CD4-positive, alpha-beta T cell (primary cell): ENCODE measurements at regions not wholly inside any gene's neighbourhood (a gene's known extent, or its start where the extent isn't known, plus 50 kb on each side); places are given as distances from the start of the nearest gene placed in this dataset.
A peak's percentile ranks its signal among the peaks of the same experiment; 100 is the strongest.

ENCODE experiments used
- ATAC-seq: fragments of 200-7000 bp; cut with Tn5 transposase; one replicate; pipeline ENCODE4 v1.10.0; 2022; ENCODE audit warnings: mild to moderate bottlenecking; ENCODE audit not compliant: poor library complexity
- CTCF ChIA-PET: fragments of 350-600 bp; sonication (Branson Sonifier 250); formaldehyde crosslinking; loops from one replicate; lab custom pipeline; 2021; ENCODE audit warnings: antibody characterized with exemption, inconsistent platforms; lab: Charles Lee
- POLR2A ChIA-PET: fragments of 350-600 bp; sonication (Branson Sonifier 250); formaldehyde crosslinking; loops from one replicate; lab custom pipeline; 2021; ENCODE audit warnings: antibody characterized with exemption, inconsistent platforms; lab: Charles Lee
- DNase-seq, 14 experiments: peaks; one replicate each; pipeline ENCODE4 v3.0.0-alpha.2; 2013 to 2020; ENCODE audit warnings: mixed read lengths in 2 of 14
- H3K27ac ChIP-seq, 2 donors: one replicate each; pipeline versions ENCODE4 v1.5.1 to v1.7.0; 2013; ENCODE audit warnings: low read length in 2 of 2, low read depth in 1 of 2, mild to moderate bottlenecking in 1 of 2
- H3K27me3 ChIP-seq, 2 experiments: 1 replicate in 1 of 2; 2 replicates in 1 of 2; pipeline versions ENCODE4 v1.6.1 to v1.7.0; 2013; ENCODE audit warnings: low read length in 2 of 2, control low read depth in 1 of 2, mild to moderate bottlenecking in 1 of 2, moderate library complexity in 1 of 2; ENCODE audit not compliant: insufficient read depth in 2 of 2, control insufficient read depth in 1 of 2
- H3K36me3 ChIP-seq: one replicate; pipeline ENCODE4 v1.6.1; 2013; ENCODE audit warnings: low read length, control low read depth; ENCODE audit not compliant: insufficient read depth
- H3K4me1 ChIP-seq: one replicate; pipeline ENCODE4 v1.6.1; 2013; ENCODE audit warnings: low read length, control low read depth; ENCODE audit not compliant: insufficient read depth
- H3K4me3 ChIP-seq: one replicate; pipeline ENCODE4 v1.5.1; 2013; ENCODE audit warnings: mild to moderate bottlenecking, low read length, moderate library complexity
- H3K9me3 ChIP-seq, 2 experiments: 1 replicate in 1 of 2; 2 replicates in 1 of 2; pipeline versions ENCODE4 v1.6.1 to v1.7.0; 2013; ENCODE audit warnings: low read length in 2 of 2, mild to moderate bottlenecking in 2 of 2, control low read depth in 1 of 2, moderate library complexity in 1 of 2; ENCODE audit not compliant: control insufficient read depth in 1 of 2, insufficient read depth in 1 of 2
- H3K27ac Mint-ChIP-seq: one replicate; pipeline ENCODE4 v1.8.0; 2020; ENCODE audit warnings: mixed read lengths
- H3K27me3 Mint-ChIP-seq: one replicate; pipeline ENCODE4 v1.8.0; 2021; ENCODE audit warnings: mixed read lengths
- H3K36me3 Mint-ChIP-seq: one replicate; pipeline ENCODE4 v1.8.0; 2021; ENCODE audit warnings: low read depth, mixed read lengths
- H3K4me1 Mint-ChIP-seq: one replicate; pipeline ENCODE4 v1.8.0; 2021; ENCODE audit warnings: low read depth, mixed read lengths
- H3K4me3 Mint-ChIP-seq: one replicate; pipeline ENCODE4 v1.8.0; 2020; ENCODE audit warnings: mild to moderate bottlenecking, mixed read lengths
- H3K9me3 Mint-ChIP-seq: one replicate; pipeline ENCODE4 v1.8.0; 2020; ENCODE audit warnings: mixed read lengths
- CTCF ChIP-seq: fragments of 200-600 bp; IDR thresholded peaks from one replicate; pipeline ENCODE4 v1.8.0; 2022; ENCODE audit warnings: antibody characterized with exemption, mild to moderate bottlenecking
- intact Hi-C, 2 experiments: fragments of 100-400 bp; cut with DNase I in 1 of 2; cut with micrococcal nuclease in 1 of 2; formaldehyde crosslinking; loops; one replicate each; pipeline versions ENCODE4 v1.15.1 to v1.9.0; 2023 to 2025; cut with DNase I, micrococcal nuclease

GRCh38 chr18:72086421-72086820 is 457.7 kb downstream of the CBLN2 start:
- CTCF ChIA-PET, result no interaction called here
- Mint-ChIP-seq H3K4me3 (no peak overlapping the region), H3K36me3 (no peaks in the 10 kb centered on the region), H3K27ac (no peak overlapping the region), H3K9me3 (no peaks in the 10 kb centered on the region), H3K27me3 (no peaks in the 10 kb centered on the region), H3K4me1 (no peaks in the 10 kb centered on the region)
- POLR2A ChIA-PET, result no interaction called here
- no peak overlapping the region for H3K27ac ChIP-seq
- no peaks in the 10 kb centered on the region for H3K4me1 ChIP-seq
- ATAC-seq (peak; percentile 43), DNase-seq (peak in 2 of 14 experiments; percentile 4 to 6)
- no peaks in the 10 kb centered on the region for H3K36me3 ChIP-seq
- H3K27me3 ChIP-seq, result no peaks in the 10 kb centered on the region
- H3K9me3 ChIP-seq, result no peaks in the 10 kb centered on the region
- TF ChIP-seq CTCF, result peak; percentile 30
- intact Hi-C loops, result loop anchor here (1.0 to 10.0 kb wide), 3 partner anchors 1302 to 1599 kb away; no protein-coding TSS in a partner anchor
- H3K4me3 ChIP-seq, result no peak overlapping the region

- ATAC-seq (no peak), DNase-seq (no peak)
- no peaks in the 10 kb centered on the region for H3K27me3 Mint-ChIP-seq
- H3K36me3 ChIP-seq, result no peaks in the 10 kb centered on the region
- peaks cover 9% of the 10 kb centered on the region for H3K9me3 Mint-ChIP-seq
- no peaks in the 10 kb centered on the region for H3K27me3 ChIP-seq
- no peak overlapping the region for H3K4me3 Mint-ChIP-seq
- no peak overlapping the region for H3K27ac Mint-ChIP-seq
- no peaks in the 10 kb centered on the region for H3K4me1 ChIP-seq
- ChIA-PET POLR2A (no interaction called here), CTCF (interaction anchor here (0.6 kb wide), 1 partner anchor 1203 kb away, joined by 4 read pairs; no protein-coding TSS in a partner anchor)
- H3K9me3 ChIP-seq, result peaks cover 5% of the 10 kb centered on the region in 2 experiments
- no peak overlapping the region for H3K4me3 ChIP-seq
- intact Hi-C loops, result no loop called here
- TF ChIP-seq CTCF, result no peak
- H3K4me1 Mint-ChIP-seq, result no peaks in the 10 kb centered on the region
- H3K27ac ChIP-seq, result no peak overlapping the region
- no peaks in the 10 kb centered on the region for H3K36me3 Mint-ChIP-seq
These were observed 469.1 kb downstream of the CBLN2 start for GRCh38 chr18:72075040-72075439.

GRCh38 chr18:72063001-72063400 is 481.1 kb downstream of the CBLN2 start:
- Mint-ChIP-seq H3K4me1 (no peaks in the 10 kb centered on the region), H3K27me3 (no peaks in the 10 kb centered on the region), H3K36me3 (no peaks in the 10 kb centered on the region), H3K27ac (no peak overlapping the region), H3K4me3 (no peak overlapping the region), H3K9me3 (no peaks in the 10 kb centered on the region)
- Histone ChIP-seq H3K4me3 (no peak overlapping the region), H3K9me3 (no peaks in the 10 kb centered on the region), H3K36me3 (no peaks in the 10 kb centered on the region), H3K4me1 (no peaks in the 10 kb centered on the region), H3K27me3 (no peaks in the 10 kb centered on the region), H3K27ac (no peak overlapping the region)
- ChIA-PET POLR2A (no interaction called here), CTCF (no interaction called here)
- ATAC-seq (no peak), DNase-seq (no peak)
- no peak for TF ChIP-seq CTCF
- intact Hi-C loops, result no loop called here
